ENCODE measurements at regions not wholly inside any gene's neighbourhood (a gene's known extent, or its start where the extent isn't known, plus 50 kb on each side); places are given as distances from the start of the nearest gene placed in this dataset.

GRCh38 chr11:37230865-37231264, 632.8 kb upstream of the RAG2 start:
- no peak for ATAC-seq
- no peaks in the 10 kb centered on the region for H3K36me3 ChIP-seq
- DNase-seq = no peak
- intact Hi-C loops (cut with DNase I) = no loop called here
- no peak for TF ChIP-seq CTCF (IDR thresholded peaks at IDR 0.05)
- H3K4me1 ChIP-seq = no peaks in the 10 kb centered on the region
- no peak overlapping the region for H3K4me3 ChIP-seq
- no peaks in the 10 kb centered on the region for H3K9me3 ChIP-seq
- H3K27me3 ChIP-seq = no peaks in the 10 kb centered on the region
- H3K27ac ChIP-seq = no peak overlapping the region

- no peak overlapping the region for H3K27ac ChIP-seq
- DNase-seq = no peak
- no peak for ATAC-seq
These were observed 625.9 kb upstream of the RAG2 start for GRCh38 chr11:37223962-37224361.

GRCh38 chr11:37203006-37203405, 605.0 kb upstream of the RAG2 start:
- Histone ChIP-seq H3K4me3 (no peak overlapping the region), H3K4me1 (no peaks in the 10 kb centered on the region), H3K9me3 (peaks cover 0 to 17% of the 10 kb centered on the region in 2 donors), H3K27me3 (no peaks in the 10 kb centered on the region), H3K36me3 (no peaks in the 10 kb centered on the region), H3K27ac (no peak overlapping the region)
- TF ChIP-seq CTCF (IDR thresholded peaks at IDR 0.05) = no peak
- intact Hi-C loops (cut with DNase I) = no loop called here
- no peak for ATAC-seq
- no peak for DNase-seq

More at GRCh38 chr11:37223962-37224361, 625.9 kb upstream of the RAG2 start:
- Histone ChIP-seq H3K9me3 (peaks cover 0 to 22% of the 10 kb centered on the region in 2 donors), H3K4me3 (no peak overlapping the region), H3K36me3 (no peaks in the 10 kb centered on the region), H3K27me3 (no peaks in the 10 kb centered on the region), H3K4me1 (no peaks in the 10 kb centered on the region)
- intact Hi-C loops (cut with DNase I) = no loop called here
- TF ChIP-seq CTCF (IDR thresholded peaks at IDR 0.05) = no peak

- H3K9me3 ChIP-seq = peaks cover 0 to 7% of the 10 kb centered on the region in 2 donors
- TF ChIP-seq CTCF (IDR thresholded peaks at IDR 0.05) = no peak
- no peaks in the 10 kb centered on the region for H3K4me1 ChIP-seq
- no peak overlapping the region for H3K27ac ChIP-seq
- H3K4me3 ChIP-seq = no peak overlapping the region
- DNase-seq (no peak), ATAC-seq (no peak)
- H3K27me3 ChIP-seq = no peaks in the 10 kb centered on the region
- intact Hi-C loops (cut with DNase I) = no loop called here
- no peaks in the 10 kb centered on the region for H3K36me3 ChIP-seq
These were observed 601.0 kb upstream of the RAG2 start for GRCh38 chr11:37199082-37199481.

- Histone ChIP-seq H3K4me3 (no peak overlapping the region), H3K36me3 (no peaks in the 10 kb centered on the region), H3K27me3 (no peaks in the 10 kb centered on the region), H3K4me1 (no peaks in the 10 kb centered on the region), H3K27ac (no peak overlapping the region), H3K9me3 (peaks cover 0 to 7% of the 10 kb centered on the region in 2 donors)
- DNase-seq (no peak), ATAC-seq (no peak)
- no peak for TF ChIP-seq CTCF (IDR thresholded peaks at IDR 0.05)
- intact Hi-C loops (cut with DNase I) = no loop called here
These were observed 586.3 kb upstream of the RAG2 start for GRCh38 chr11:37184326-37184725.
